ENCODE measurements at regions not wholly inside any gene's neighbourhood (a gene's known extent, or its start where the extent isn't known, plus 50 kb on each side); places are given as distances from the start of the nearest gene placed in this dataset.

DNA sequence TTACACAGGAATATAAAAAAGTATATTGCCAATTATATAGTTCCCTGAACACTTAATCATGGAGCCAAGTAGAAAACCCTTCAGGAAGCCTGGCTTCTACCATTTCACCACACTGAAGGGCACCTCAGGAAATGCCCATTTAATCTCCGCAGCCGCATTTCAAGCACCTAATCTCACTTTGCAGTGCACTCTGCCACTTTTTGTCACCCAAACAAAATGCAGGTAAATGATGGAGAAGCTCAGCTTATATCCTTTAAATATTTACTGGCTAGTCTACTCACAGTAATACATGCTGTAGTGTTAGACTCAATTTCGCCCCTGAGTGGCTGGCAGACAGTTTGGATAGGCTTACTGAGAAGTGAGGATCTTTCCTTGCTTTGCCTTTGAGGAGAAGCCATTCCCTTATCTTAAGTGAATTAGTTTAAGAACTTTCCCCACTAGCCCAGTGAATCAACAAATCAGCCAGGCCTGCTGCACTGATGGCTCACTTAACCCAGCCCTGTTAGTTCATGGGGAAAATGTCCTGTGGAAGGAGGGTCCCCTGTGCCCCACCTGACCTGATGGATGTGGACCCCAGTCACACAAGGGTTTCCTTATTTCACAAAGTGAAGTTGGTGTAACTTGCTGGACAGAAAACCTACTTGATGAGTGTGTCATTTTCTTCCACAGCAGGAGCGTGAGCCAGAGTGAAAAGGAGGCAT is 209.7 kb downstream of the CAAP1 start:
- no peak for TF ChIP-seq KAT7 (CRISPR knock-in tag; IDR thresholded peaks at IDR 0.05; ENCODE audit: borderline replicate concordance)
- no peak for TF ChIP-seq TEAD1 (CRISPR knock-in tag; IDR thresholded peaks at IDR 0.05)
- TF ChIP-seq, protein P1, sequence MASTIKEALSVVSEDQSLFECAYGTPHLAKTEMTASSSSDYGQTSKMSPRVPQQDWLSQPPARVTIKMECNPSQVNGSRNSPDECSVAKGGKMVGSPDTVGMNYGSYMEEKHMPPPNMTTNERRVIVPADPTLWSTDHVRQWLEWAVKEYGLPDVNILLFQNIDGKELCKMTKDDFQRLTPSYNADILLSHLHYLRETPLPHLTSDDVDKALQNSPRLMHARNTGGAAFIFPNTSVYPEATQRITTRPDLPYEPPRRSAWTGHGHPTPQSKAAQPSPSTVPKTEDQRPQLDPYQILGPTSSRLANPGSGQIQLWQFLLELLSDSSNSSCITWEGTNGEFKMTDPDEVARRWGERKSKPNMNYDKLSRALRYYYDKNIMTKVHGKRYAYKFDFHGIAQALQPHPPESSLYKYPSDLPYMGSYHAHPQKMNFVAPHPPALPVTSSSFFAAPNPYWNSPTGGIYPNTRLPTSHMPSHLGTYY (CRISPR knock-in tag; IDR thresholded peaks at IDR 0.05): no peak
- no peak for TF ChIP-seq RORB (CRISPR knock-in tag; IDR thresholded peaks at IDR 0.05)
- TF ChIP-seq, protein P2, sequence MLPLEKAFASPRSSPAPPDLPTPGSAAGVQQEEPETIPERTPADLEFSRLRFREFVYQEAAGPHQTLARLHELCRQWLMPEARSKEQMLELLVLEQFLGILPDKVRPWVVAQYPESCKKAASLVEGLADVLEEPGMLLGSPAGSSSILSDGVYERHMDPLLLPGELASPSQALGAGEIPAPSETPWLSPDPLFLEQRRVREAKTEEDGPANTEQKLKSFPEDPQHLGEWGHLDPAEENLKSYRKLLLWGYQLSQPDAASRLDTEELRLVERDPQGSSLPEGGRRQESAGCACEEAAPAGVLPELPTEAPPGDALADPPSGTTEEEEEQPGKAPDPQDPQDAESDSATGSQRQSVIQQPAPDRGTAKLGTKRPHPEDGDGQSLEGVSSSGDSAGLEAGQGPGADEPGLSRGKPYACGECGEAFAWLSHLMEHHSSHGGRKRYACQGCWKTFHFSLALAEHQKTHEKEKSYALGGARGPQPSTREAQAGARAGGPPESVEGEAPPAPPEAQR (CRISPR knock-in tag; IDR thresholded peaks at IDR 0.05): no peak
- no peak for TF ChIP-seq NR3C1 (CRISPR knock-in tag; conservative IDR thresholded peaks at IDR 0.05; ENCODE audit: low read depth)
- TF ChIP-seq TCF7 (CRISPR knock-in tag; IDR thresholded peaks at IDR 0.05; ENCODE audit: low read depth): no peak
- TF ChIP-seq FOXP1 (CRISPR knock-in tag; IDR thresholded peaks at IDR 0.05; ENCODE audit: borderline replicate concordance): no peak
- no peak for TF ChIP-seq TP53 (CRISPR knock-in tag; IDR thresholded peaks at IDR 0.05)
- TF ChIP-seq ZNF416 (CRISPR knock-in tag; IDR thresholded peaks at IDR 0.05): no peak
- Mint-ChIP-seq H3K4me1 (peaks cover 40% of the 10 kb centered on the region), H3K4me3 (no peak overlapping the region), H3K27me3 (ENCODE audit: low read depth) (no peaks in the 10 kb centered on the region), H3K36me3 (no peaks in the 10 kb centered on the region), H3K27ac (no peak overlapping the region), H3K9me3 (no peaks in the 10 kb centered on the region)
- DNase-seq (ENCODE audit: low spot score): no peak
- POLR2A ChIA-PET: no interaction called here
- CTCF ChIA-PET: no interaction called here
- ATAC-seq: peak; percentile 33

DNA sequence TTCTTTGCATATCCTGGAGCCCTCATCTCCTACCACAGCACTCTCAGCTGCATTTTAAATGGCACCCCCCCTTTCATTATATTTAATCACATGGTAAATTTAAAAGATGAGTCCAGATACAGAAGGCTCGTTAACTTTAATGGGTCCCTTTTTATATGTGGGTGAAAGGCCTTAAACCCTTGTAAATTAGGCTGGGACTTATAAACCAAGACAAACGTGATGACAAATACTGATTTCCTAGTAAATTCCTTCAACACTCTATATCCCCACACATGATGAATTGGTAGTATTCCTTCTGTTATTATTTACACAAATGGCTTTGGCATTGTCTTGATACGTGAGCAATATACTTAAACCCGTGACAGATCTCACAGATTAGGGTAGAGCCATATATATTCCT is 210.6 kb downstream of the CAAP1 start:
- H3K4me3 Mint-ChIP-seq: no peak overlapping the region
- CTCF ChIA-PET: no interaction called here

DNA sequence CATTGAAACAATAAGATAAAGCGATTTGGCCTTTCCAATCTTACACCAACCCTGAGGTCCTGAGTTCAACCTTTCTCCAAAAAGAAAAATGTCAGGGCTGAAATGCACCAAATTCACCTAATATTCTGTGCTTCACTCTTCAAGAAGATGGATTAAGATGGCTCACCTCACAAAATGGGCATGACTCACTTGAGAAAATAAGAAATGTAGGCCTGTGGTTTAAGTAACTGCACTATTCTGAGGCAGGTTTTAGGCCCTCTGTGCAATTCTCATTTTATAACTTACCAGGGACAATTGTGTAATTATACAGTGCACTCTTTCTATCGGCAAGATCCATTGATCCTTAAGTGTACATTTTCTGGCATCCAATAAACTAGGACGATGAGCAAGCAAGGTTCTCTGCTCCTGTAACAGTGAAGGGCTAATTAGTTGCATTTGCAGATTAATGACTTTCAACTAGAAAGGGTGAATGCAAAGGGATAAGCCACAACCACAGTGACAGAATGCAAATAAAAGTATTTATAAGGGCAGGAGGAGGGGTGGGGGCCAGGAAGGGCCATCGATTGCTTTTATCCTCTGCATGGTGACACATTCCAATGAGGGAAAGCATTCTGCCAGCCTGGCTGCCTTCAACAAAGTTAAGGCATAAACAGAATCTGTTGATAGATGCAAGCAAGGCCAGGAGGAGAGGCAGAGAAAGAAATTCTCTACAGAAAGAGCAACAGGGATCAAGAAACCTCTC is 214.5 kb downstream of the CAAP1 start:
- POLR2A ChIA-PET: no interaction called here
- DNase-seq (ENCODE audit: low spot score): no peak
- H3K36me3 Mint-ChIP-seq: no peaks in the 10 kb centered on the region
- no peaks in the 10 kb centered on the region for H3K27me3 Mint-ChIP-seq (ENCODE audit: low read depth)
- no peaks in the 10 kb centered on the region for H3K9me3 Mint-ChIP-seq
- no peak overlapping the region for H3K4me3 Mint-ChIP-seq
- ATAC-seq: peak; percentile 53
- peak overlapping the region; percentile 1; the same call in 1 of the 2 replicates for H3K27ac Mint-ChIP-seq
- H3K4me1 Mint-ChIP-seq: peaks cover 45% of the 10 kb centered on the region
- CTCF ChIA-PET: interaction anchor here (0.9 kb wide), 1 partner anchor 45 kb away, joined by 3 read pairs; no protein-coding TSS in a partner anchor
- TF ChIP-seq, protein P3, sequence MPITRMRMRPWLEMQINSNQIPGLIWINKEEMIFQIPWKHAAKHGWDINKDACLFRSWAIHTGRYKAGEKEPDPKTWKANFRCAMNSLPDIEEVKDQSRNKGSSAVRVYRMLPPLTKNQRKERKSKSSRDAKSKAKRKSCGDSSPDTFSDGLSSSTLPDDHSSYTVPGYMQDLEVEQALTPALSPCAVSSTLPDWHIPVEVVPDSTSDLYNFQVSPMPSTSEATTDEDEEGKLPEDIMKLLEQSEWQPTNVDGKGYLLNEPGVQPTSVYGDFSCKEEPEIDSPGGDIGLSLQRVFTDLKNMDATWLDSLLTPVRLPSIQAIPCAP (CRISPR knock-in tag; IDR thresholded peaks at IDR 0.05): no peak
- TF ChIP-seq, protein P4, sequence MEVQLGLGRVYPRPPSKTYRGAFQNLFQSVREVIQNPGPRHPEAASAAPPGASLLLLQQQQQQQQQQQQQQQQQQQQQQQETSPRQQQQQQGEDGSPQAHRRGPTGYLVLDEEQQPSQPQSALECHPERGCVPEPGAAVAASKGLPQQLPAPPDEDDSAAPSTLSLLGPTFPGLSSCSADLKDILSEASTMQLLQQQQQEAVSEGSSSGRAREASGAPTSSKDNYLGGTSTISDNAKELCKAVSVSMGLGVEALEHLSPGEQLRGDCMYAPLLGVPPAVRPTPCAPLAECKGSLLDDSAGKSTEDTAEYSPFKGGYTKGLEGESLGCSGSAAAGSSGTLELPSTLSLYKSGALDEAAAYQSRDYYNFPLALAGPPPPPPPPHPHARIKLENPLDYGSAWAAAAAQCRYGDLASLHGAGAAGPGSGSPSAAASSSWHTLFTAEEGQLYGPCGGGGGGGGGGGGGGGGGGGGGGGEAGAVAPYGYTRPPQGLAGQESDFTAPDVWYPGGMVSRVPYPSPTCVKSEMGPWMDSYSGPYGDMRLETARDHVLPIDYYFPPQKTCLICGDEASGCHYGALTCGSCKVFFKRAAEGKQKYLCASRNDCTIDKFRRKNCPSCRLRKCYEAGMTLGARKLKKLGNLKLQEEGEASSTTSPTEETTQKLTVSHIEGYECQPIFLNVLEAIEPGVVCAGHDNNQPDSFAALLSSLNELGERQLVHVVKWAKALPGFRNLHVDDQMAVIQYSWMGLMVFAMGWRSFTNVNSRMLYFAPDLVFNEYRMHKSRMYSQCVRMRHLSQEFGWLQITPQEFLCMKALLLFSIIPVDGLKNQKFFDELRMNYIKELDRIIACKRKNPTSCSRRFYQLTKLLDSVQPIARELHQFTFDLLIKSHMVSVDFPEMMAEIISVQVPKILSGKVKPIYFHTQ (CRISPR knock-in tag; IDR thresholded peaks at IDR 0.05): no peak
- TF ChIP-seq SMAD4 (CRISPR knock-in tag; IDR thresholded peaks at IDR 0.05) (no peak), ZNF121 (CRISPR knock-in tag; IDR thresholded peaks at IDR 0.05) (no peak), MYBL2 (CRISPR knock-in tag; IDR thresholded peaks at IDR 0.05) (no peak), ETV6 (CRISPR knock-in tag; IDR thresholded peaks at IDR 0.05) (no peak)
- TF ChIP-seq, protein P5, sequence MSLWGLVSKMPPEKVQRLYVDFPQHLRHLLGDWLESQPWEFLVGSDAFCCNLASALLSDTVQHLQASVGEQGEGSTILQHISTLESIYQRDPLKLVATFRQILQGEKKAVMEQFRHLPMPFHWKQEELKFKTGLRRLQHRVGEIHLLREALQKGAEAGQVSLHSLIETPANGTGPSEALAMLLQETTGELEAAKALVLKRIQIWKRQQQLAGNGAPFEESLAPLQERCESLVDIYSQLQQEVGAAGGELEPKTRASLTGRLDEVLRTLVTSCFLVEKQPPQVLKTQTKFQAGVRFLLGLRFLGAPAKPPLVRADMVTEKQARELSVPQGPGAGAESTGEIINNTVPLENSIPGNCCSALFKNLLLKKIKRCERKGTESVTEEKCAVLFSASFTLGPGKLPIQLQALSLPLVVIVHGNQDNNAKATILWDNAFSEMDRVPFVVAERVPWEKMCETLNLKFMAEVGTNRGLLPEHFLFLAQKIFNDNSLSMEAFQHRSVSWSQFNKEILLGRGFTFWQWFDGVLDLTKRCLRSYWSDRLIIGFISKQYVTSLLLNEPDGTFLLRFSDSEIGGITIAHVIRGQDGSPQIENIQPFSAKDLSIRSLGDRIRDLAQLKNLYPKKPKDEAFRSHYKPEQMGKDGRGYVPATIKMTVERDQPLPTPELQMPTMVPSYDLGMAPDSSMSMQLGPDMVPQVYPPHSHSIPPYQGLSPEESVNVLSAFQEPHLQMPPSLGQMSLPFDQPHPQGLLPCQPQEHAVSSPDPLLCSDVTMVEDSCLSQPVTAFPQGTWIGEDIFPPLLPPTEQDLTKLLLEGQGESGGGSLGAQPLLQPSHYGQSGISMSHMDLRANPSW (CRISPR knock-in tag; conservative IDR thresholded peaks at IDR 0.05; ENCODE audit: low read depth): no peak
- TF ChIP-seq, protein P6, sequence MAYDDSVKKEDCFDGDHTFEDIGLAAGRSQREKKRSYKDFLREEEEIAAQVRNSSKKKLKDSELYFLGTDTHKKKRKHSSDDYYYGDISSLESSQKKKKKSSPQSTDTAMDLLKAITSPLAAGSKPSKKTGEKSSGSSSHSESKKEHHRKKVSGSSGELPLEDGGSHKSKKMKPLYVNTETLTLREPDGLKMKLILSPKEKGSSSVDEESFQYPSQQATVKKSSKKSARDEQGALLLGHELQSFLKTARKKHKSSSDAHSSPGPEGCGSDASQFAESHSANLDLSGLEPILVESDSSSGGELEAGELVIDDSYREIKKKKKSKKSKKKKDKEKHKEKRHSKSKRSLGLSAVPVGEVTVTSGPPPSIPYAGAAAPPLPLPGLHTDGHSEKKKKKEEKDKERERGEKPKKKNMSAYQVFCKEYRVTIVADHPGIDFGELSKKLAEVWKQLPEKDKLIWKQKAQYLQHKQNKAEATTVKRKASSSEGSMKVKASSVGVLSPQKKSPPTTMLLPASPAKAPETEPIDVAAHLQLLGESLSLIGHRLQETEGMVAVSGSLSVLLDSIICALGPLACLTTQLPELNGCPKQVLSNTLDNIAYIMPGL (CRISPR knock-in tag; IDR thresholded peaks at IDR 0.05): no peak

More for the DNA sequence above, 210.6 kb downstream of the CAAP1 start:
- Mint-ChIP-seq H3K4me1 (peaks cover 47% of the 10 kb centered on the region), H3K36me3 (no peaks in the 10 kb centered on the region), H3K9me3 (no peaks in the 10 kb centered on the region), H3K27me3 (ENCODE audit: low read depth) (no peaks in the 10 kb centered on the region), H3K27ac (no peak overlapping the region)
- DNase-seq (ENCODE audit: low spot score): no peak
- POLR2A ChIA-PET: no interaction called here
- ATAC-seq: no peak
- TF ChIP-seq, protein P7, sequence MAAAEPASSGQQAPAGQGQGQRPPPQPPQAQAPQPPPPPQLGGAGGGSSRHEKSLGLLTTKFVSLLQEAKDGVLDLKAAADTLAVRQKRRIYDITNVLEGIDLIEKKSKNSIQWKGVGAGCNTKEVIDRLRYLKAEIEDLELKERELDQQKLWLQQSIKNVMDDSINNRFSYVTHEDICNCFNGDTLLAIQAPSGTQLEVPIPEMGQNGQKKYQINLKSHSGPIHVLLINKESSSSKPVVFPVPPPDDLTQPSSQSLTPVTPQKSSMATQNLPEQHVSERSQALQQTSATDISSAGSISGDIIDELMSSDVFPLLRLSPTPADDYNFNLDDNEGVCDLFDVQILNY (CRISPR knock-in tag; IDR thresholded peaks at IDR 0.05): no peak
